GM23338 (cell line): ENCODE measurements at regions not wholly inside any gene's neighbourhood (a gene's known extent, or its start where the extent isn't known, plus 50 kb on each side); places are given as distances from the start of the nearest gene placed in this dataset.

ENCODE experiments used
- CREB1 ChIP-seq: fragments of 250-450 bp; sonication (Bioruptor Pico); IDR thresholded peaks from 2 replicates; pipeline ENCODE4 v1.5.0; 2020; ENCODE audit warnings: low read depth, mild to moderate bottlenecking, moderate library complexity
- CTCF ChIP-seq, 2 experiments: fragments of 200-600 bp in 1 of 2; sonication (generic) in 1 of 2; conservative IDR thresholded peaks; 2 replicates each; pipeline versions ENCODE4 v1.5.1 to v1.6.1; 2016 to 2017; ENCODE audit warnings: antibody characterized with exemption in 2 of 2, low read depth in 2 of 2, mild to moderate bottlenecking in 2 of 2, moderate library complexity in 1 of 2
- EZH2 ChIP-seq: fragments of 200-600 bp; sonication (generic); IDR thresholded peaks from one replicate; pipeline ENCODE4 v1.8.0; 2017; ENCODE audit warnings: antibody characterized with exemption, mild to moderate bottlenecking, low read depth; ENCODE audit not compliant: unreplicated experiment
- EZH2phosphoT487 ChIP-seq: fragments of 200-600 bp; sonication (generic); IDR thresholded peaks from one replicate; pipeline ENCODE4 v1.8.1; 2018; ENCODE audit warnings: antibody characterized with exemption; ENCODE audit not compliant: unreplicated experiment
- JUNB ChIP-seq: IDR thresholded peaks from one replicate; pipeline ENCODE4 v1.6.1; 2016; ENCODE audit warnings: antibody characterized with exemption; ENCODE audit not compliant: unreplicated experiment
- NANOG ChIP-seq: IDR thresholded peaks from 2 replicates; pipeline ENCODE4 v1.6.1; 2016; ENCODE audit warnings: antibody characterized with exemption, borderline replicate concordance
- POLR2AphosphoS5 ChIP-seq: IDR thresholded peaks from 2 replicates; pipeline ENCODE4 v1.6.1; 2016; ENCODE audit warnings: antibody characterized with exemption, low read depth
- REST ChIP-seq: IDR thresholded peaks from one replicate; pipeline ENCODE4 v1.6.1; 2018; ENCODE audit warnings: antibody characterized with exemption; ENCODE audit not compliant: unreplicated experiment
- STAT1 ChIP-seq: IDR thresholded peaks from one replicate; pipeline ENCODE4 v1.6.1; 2016; ENCODE audit warnings: antibody characterized with exemption; ENCODE audit not compliant: unreplicated experiment
- ZNF114 ChIP-seq: fragments of 250-450 bp; sonication (Bioruptor Pico); IDR thresholded peaks from 2 replicates; pipeline ENCODE4 v1.5.0; 2020; ENCODE audit warnings: mild to moderate bottlenecking, moderate library complexity
- ZNF331 ChIP-seq: fragments of 250-450 bp; sonication (Bioruptor Pico); IDR thresholded peaks from 2 replicates; pipeline ENCODE4 v1.5.0; 2020; ENCODE audit warnings: low read depth, mild to moderate bottlenecking, moderate library complexity
- ZNF462 ChIP-seq: fragments of 250-450 bp; sonication (Bioruptor Pico); IDR thresholded peaks from 2 replicates; pipeline ENCODE4 v1.5.0; 2020; ENCODE audit warnings: mild to moderate bottlenecking, moderate library complexity

GRCh38 chr6:25196464-25196863 lies 82.7 kb upstream of the CARMIL1 start:
- TF ChIP-seq REST (no peak), POLR2AphosphoS5 (no peak), CTCF (conservative IDR thresholded peaks at IDR 0.05; ENCODE audit: low read depth in 2 of 2) (no peak), CREB1 (CRISPR knock-in tag) (no peak), EZH2 (no peak), EZH2phosphoT487 (no peak), ZNF462 (CRISPR knock-in tag) (no peak), NANOG (no peak), ZNF114 (no peak), JUNB (no peak), ZNF331 (CRISPR knock-in tag) (no peak), STAT1 (no peak)
